K562 (cell line): ENCODE measurements at regions not wholly inside any gene's neighbourhood (a gene's known extent, or its start where the extent isn't known, plus 50 kb on each side); places are given as distances from the start of the nearest gene placed in this dataset.

Source experiments
- BCLAF1 ChIP-seq, 2 experiments: fragments of 450-650 bp in 1 of 2; IDR thresholded peaks; 2 replicates each; pipeline ENCODE4 v1.6.1; 2011 to 2017; ENCODE audit warnings: low read depth in 2 of 2, antibody characterized with exemption in 1 of 2, borderline replicate concordance in 1 of 2, low read length in 1 of 2, mild to moderate bottlenecking in 1 of 2, mixed read lengths in 1 of 2; ENCODE audit not compliant: control insufficient read depth in 1 of 2
- CREB3 ChIP-seq: fragments of 450-650 bp; conservative IDR thresholded peaks from 2 replicates; pipeline ENCODE4 v1.6.1; 2016; ENCODE audit warnings: missing genetic modification characterization, low read depth, mild to moderate bottlenecking, missing compliant biosample characterization, moderate library complexity
- CTBP1 ChIP-seq: fragments of 450-650 bp; IDR thresholded peaks from 2 replicates; pipeline ENCODE4 v1.6.1; 2016; ENCODE audit warnings: borderline replicate concordance
- ERF ChIP-seq: fragments of 450-650 bp; formaldehyde crosslinking; IDR thresholded peaks from 2 replicates; pipeline ENCODE4 v1.4.0; 2020; ENCODE audit warnings: mild to moderate bottlenecking, mixed read lengths
- FOSL1 ChIP-seq: fragments of 200-800 bp; sonication (Bioruptor generic); conservative IDR thresholded peaks from 2 replicates; pipeline ENCODE4 v1.6.1; 2016; ENCODE audit warnings: missing genetic modification characterization, missing compliant biosample characterization
- FUS ChIP-seq: fragments of 200-400 bp; formaldehyde crosslinking; optimal IDR thresholded peaks from 2 replicates; pipeline ENCODE3; 2017; ENCODE audit warnings: low read depth, low read length
- HEY1 ChIP-seq: fragments of 250-450 bp; sonication (Bioruptor Pico); IDR thresholded peaks from 2 replicates; pipeline ENCODE4 v1.5.0; 2020; ENCODE audit warnings: mild to moderate bottlenecking, moderate library complexity, borderline replicate concordance
- HNRNPLL ChIP-seq: fragments of 200-400 bp; formaldehyde crosslinking; IDR thresholded peaks from 2 replicates; pipeline ENCODE4 v1.6.1; 2017; ENCODE audit warnings: low read length, low read depth, mild to moderate bottlenecking; ENCODE audit not compliant: poor library complexity, severe bottlenecking
- KDM1A ChIP-seq, 2 experiments: fragments of 450-650 bp; IDR thresholded peaks; 2 replicates each; pipeline ENCODE4 v1.6.1; 2016; ENCODE audit warnings: mild to moderate bottlenecking in 2 of 2
- KDM2B ChIP-seq: fragments of 250-450 bp; sonication (Bioruptor Pico); IDR thresholded peaks from 2 replicates; pipeline ENCODE4 v1.8.0; 2021; ENCODE audit warnings: mild to moderate bottlenecking, moderate library complexity
- KLF10 ChIP-seq: fragments of 250-450 bp; sonication (Bioruptor Pico); IDR thresholded peaks from 2 replicates; pipeline ENCODE4 v1.6.1; 2021; ENCODE audit warnings: matching md5 sums
- MBD2 ChIP-seq: sonication (generic); IDR thresholded peaks from 2 replicates; pipeline ENCODE4 v1.6.1; 2016; ENCODE audit warnings: low read depth, borderline replicate concordance
- MCM2 ChIP-seq: fragments of 450-650 bp; IDR thresholded peaks from 2 replicates; pipeline ENCODE4 v1.6.1; 2017; ENCODE audit warnings: low read depth, mild to moderate bottlenecking
- PCBP1 ChIP-seq: fragments of 200-400 bp; formaldehyde crosslinking; IDR thresholded peaks from 2 replicates; pipeline ENCODE4 v1.6.1; 2018; ENCODE audit warnings: mild to moderate bottlenecking, low read depth, low read length; ENCODE audit not compliant: poor library complexity, severe bottlenecking
- PML ChIP-seq: IDR thresholded peaks from 2 replicates; pipeline ENCODE4 v1.6.1; 2012; ENCODE audit warnings: low read length, inconsistent platforms
- POLR2A ChIP-seq: fragments of 450-650 bp; conservative IDR thresholded peaks from 2 replicates; pipeline ENCODE4 v1.6.1; 2016
- TAF9B ChIP-seq: fragments of 450-650 bp; IDR thresholded peaks from 2 replicates; pipeline ENCODE4 v1.6.1; 2018; ENCODE audit warnings: mild to moderate bottlenecking; ENCODE audit not compliant: partially characterized antibody
- TCF7L2 ChIP-seq: fragments of 150-350 bp; IDR thresholded peaks from 2 replicates; pipeline ENCODE4 v1.6.1; 2016; ENCODE audit warnings: low read depth, mild to moderate bottlenecking, low read length, moderate library complexity
- TSC22D4 ChIP-seq: fragments of 450-650 bp; IDR thresholded peaks from 2 replicates; pipeline ENCODE4 v1.6.1; 2016; ENCODE audit warnings: missing genetic modification characterization, missing biosample characterization, control low read depth
- ZNF551 ChIP-seq: fragments of 250-450 bp; sonication (Bioruptor Pico); IDR thresholded peaks from 2 replicates; pipeline ENCODE4 v1.5.0; 2021; ENCODE audit warnings: mild to moderate bottlenecking, moderate library complexity
- ZNF717 ChIP-seq: fragments of 250-450 bp; sonication (Bioruptor Pico); IDR thresholded peaks from 2 replicates; pipeline ENCODE4 v1.5.0; 2021
- ZNF778 ChIP-seq: fragments of 450-650 bp; formaldehyde crosslinking; IDR thresholded peaks from 2 replicates; pipeline ENCODE4 v1.4.0; 2020; ENCODE audit warnings: mild to moderate bottlenecking, moderate library complexity
- TF ChIP-seq, protein P1 (sequence below): fragments of 450-650 bp; IDR thresholded peaks from 2 replicates; pipeline ENCODE4 v1.6.1; 2018; ENCODE audit not compliant: partially characterized antibody

- TF ChIP-seq MCM2 (no peak), CTBP1 (peak; percentile 65; the same call in 1 of the 2 replicates), ZNF778 (CRISPR knock-in tag) (no peak), PCBP1 (no peak), KDM1A (IDR thresholded peaks at IDR 0.05) (peak in 1 of 2 experiments; percentile 5; a peak in 1 of 4 replicates), ERF (no peak), TSC22D4 (tag) (no peak), HEY1 (CRISPR knock-in tag) (no peak), TAF9B (no peak), KLF10 (CRISPR knock-in tag) (no peak), KDM2B (CRISPR knock-in tag) (no peak), CREB3 (tag) (no peak), ZNF551 (CRISPR knock-in tag) (no peak), MBD2 (no peak), HNRNPLL (no peak), TCF7L2 (no peak), FUS (no peak), FOSL1 (tag) (0 out of 2 replicates have a peak, but pooled peaks have one; percentile 8), POLR2A (no peak), BCLAF1 (IDR thresholded peaks at IDR 0.05; ENCODE audit: borderline replicate concordance in 1 of 2, control insufficient read depth in 1 of 2, low read depth in 2 of 2, low read length in 1 of 2) (no peak), PML (no peak), ZNF717 (no peak)
- TF ChIP-seq, protein P1, sequence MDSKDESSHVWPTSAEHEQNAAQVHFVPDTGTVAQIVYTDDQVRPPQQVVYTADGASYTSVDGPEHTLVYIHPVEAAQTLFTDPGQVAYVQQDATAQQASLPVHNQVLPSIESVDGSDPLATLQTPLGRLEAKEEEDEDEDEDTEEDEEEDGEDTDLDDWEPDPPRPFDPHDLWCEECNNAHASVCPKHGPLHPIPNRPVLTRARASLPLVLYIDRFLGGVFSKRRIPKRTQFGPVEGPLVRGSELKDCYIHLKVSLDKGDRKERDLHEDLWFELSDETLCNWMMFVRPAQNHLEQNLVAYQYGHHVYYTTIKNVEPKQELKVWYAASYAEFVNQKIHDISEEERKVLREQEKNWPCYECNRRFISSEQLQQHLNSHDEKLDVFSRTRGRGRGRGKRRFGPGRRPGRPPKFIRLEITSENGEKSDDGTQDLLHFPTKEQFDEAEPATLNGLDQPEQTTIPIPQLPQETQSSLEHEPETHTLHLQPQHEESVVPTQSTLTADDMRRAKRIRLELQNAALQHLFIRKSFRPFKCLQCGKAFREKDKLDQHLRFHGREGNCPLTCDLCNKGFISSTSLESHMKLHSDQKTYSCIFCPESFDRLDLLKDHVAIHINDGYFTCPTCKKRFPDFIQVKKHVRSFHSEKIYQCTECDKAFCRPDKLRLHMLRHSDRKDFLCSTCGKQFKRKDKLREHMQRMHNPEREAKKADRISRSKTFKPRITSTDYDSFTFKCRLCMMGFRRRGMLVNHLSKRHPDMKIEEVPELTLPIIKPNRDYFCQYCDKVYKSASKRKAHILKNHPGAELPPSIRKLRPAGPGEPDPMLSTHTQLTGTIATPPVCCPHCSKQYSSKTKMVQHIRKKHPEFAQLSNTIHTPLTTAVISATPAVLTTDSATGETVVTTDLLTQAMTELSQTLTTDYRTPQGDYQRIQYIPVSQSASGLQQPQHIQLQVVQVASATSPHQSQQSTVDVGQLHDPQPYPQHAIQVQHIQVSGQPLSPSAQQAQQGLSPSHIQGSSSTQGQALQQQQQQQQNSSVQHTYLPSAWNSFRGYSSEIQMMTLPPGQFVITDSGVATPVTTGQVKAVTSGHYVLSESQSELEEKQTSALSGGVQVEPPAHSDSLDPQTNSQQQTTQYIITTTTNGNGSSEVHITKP, result no peak
Measured at GRCh38 chr16:85369741-85370528, 243.2 kb upstream of the GSE1 start (continued).
